Astrocyte of the spinal cord (primary cell): ENCODE measurements at regions not wholly inside any gene's neighbourhood (a gene's known extent, or its start where the extent isn't known, plus 50 kb on each side); places are given as distances from the start of the nearest gene placed in this dataset.
"Not testable (repeated sequence)": the region's sequence is repeated elsewhere in the genome, so short reads cannot be mapped to it uniquely, and the experiment has no call there.

ENCODE experiments used
- DNase-seq: peaks from one replicate; pipeline ENCODE4 v3.0.0; 2011; ENCODE audit warnings: low read depth, low spot score
- H3K4me3 ChIP-seq: 2 replicates; pipeline ENCODE4 v1.5.1; 2011; ENCODE audit warnings: low read depth, mild to moderate bottlenecking, low read length, moderate library complexity
- in situ Hi-C: cut with HindIII; loops from 2 replicates; pipeline ENCODE4 v1.10.0; 2017; ENCODE audit warnings: low sequenced_read_pairs
- TF ChIP-seq, protein P1 (sequence below): IDR thresholded peaks from 2 replicates; pipeline ENCODE4 v1.5.1; 2012; ENCODE audit warnings: low read depth, mild to moderate bottlenecking, low read length, inconsistent platforms

DNA sequence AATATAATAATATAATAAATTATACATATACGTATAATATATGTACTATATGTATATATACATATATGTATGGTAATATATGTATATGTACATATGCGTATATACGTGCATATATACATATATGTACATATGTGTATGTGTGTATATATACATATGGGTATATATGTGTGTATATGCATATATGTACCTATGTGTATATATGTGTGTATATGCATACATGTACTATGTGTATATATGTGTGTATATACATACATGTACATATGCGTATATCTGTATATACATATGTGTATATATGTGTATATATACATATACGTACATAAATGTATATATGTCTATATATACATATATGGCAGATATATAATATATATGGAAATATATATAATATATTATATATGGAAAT is 74.8 kb upstream of the ST3GAL6 start:
- TF ChIP-seq, protein P1, sequence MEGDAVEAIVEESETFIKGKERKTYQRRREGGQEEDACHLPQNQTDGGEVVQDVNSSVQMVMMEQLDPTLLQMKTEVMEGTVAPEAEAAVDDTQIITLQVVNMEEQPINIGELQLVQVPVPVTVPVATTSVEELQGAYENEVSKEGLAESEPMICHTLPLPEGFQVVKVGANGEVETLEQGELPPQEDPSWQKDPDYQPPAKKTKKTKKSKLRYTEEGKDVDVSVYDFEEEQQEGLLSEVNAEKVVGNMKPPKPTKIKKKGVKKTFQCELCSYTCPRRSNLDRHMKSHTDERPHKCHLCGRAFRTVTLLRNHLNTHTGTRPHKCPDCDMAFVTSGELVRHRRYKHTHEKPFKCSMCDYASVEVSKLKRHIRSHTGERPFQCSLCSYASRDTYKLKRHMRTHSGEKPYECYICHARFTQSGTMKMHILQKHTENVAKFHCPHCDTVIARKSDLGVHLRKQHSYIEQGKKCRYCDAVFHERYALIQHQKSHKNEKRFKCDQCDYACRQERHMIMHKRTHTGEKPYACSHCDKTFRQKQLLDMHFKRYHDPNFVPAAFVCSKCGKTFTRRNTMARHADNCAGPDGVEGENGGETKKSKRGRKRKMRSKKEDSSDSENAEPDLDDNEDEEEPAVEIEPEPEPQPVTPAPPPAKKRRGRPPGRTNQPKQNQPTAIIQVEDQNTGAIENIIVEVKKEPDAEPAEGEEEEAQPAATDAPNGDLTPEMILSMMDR, result no peak
- DNase-seq, result no peak
- no peak overlapping the region for H3K4me3 ChIP-seq
- in situ Hi-C loops, result no loop called here

DNA sequence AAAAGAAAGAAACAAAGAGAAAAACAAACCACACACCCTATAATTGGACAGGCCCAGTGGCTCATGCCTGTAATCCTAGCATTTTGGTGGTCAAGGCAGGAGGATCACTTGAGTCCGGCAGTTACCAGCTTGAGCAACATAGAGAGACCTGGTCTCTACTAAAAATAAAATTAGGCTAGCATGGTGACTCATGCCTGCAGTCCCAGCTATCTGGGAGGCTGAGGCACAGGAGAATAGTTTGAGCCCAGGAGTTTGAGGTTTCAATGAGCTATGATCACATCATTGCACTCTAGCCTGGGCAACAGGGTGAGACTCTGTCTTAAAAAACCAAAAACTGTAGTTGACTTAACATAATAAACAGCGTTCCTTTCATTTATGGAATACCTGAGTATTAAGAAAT is 72.3 kb upstream of the ST3GAL6 start:
- TF ChIP-seq, protein P1, result no peak
- no peak for DNase-seq
- H3K4me3 ChIP-seq, result no peak overlapping the region
- in situ Hi-C loops, result no loop called here

GRCh38 chr3:98691897-98692296 is 71.2 kb upstream of the ST3GAL6 start:
- in situ Hi-C loops, result no loop called here
- TF ChIP-seq, protein P1, result no peak
- H3K4me3 ChIP-seq, result no peak overlapping the region
- DNase-seq, result no peak

DNA sequence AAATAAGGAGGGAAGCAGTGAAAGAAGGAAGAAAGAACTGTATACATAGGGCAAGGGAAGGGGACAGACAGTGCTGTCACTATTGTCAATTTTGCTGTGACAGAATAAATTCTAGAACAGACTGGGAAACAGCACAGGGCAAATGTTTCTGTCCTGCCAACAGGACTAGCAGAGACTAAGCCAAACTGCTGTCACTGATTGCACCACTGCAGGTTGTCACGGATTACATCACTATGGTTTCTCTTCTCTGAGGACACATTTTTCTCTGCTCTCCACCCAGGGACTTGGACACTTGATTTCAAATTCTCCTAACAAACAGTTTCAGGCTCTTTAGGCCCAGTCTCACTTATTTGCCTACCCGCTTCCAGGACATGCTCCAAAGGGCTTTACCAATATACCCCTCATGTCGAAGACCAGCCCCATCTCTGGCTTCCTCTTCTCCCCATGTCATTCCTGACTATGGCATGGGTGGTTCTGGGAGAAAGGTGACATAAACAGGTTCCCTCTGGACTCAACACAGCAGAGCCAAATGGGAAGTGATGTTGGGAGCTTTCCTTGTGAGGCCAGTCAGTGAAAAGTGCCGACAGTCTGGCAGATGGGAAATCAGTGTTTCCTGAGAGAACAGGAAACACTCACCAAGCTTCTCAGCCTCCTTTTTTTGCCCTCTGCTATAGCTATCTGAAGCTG is 70.2 kb upstream of the ST3GAL6 start:
- TF ChIP-seq, protein P1, result no peak
- in situ Hi-C loops, result no loop called here
- DNase-seq, result no peak
- H3K4me3 ChIP-seq, result no peak overlapping the region

GRCh38 chr3:98695796-98696195 is 67.3 kb upstream of the ST3GAL6 start:
- DNase-seq, result no peak
- no peak overlapping the region for H3K4me3 ChIP-seq
- in situ Hi-C loops, result no loop called here
- TF ChIP-seq, protein P1, result no peak

DNA sequence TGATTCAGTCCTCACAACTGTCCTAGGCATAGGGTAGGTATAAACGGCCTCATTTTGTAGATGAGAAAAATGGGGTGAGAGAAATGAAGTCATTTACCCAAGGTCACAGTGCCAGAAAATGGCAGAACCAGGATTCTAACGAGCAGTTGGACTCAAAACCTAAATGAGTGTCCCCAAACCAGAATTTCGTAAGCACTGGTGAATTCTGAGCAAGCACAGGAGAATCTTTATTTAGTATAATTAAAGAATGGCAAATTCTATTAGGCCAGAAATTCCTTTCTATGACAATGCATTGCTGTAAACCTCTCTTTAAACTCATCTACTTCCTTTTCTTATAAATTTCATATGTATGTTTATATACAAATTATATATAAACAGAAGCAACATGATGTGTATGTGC is 66.8 kb upstream of the ST3GAL6 start:
- DNase-seq, H3K4me3 ChIP-seq, in situ Hi-C loops: not testable (repeated sequence)

- in situ Hi-C loops, result no loop called here
- DNase-seq, result no peak
- H3K4me3 ChIP-seq, result no peak overlapping the region
- TF ChIP-seq, protein P1, result no peak
Observed at GRCh38 chr3:98697225-98697624, 65.9 kb upstream of the ST3GAL6 start.
